GM18868 (cell line): ENCODE measurements at regions not wholly inside any gene's neighbourhood (a gene's known extent, or its start where the extent isn't known, plus 50 kb on each side); places are given as distances from the start of the nearest gene placed in this dataset.

Experiments
- ATAC-seq: cut with Tn5 transposase; IDR thresholded peaks from one replicate; pipeline ENCODE4 v1.9.1; 2021; ENCODE audit warnings: mild to moderate bottlenecking, moderate library complexity; ENCODE audit not compliant: unreplicated experiment

- ATAC-seq: no peak
These were observed 161.6 kb downstream of the C5orf15 start for GRCh38 chr5:133806847-133807246.

GRCh38 chr5:133801955-133802751, 166.3 kb downstream of the C5orf15 start:
- ATAC-seq: no peak

- no peak for ATAC-seq
These were observed 167.0 kb downstream of the C5orf15 start for GRCh38 chr5:133801431-133801830.

- no peak for ATAC-seq
These were observed 168.7 kb downstream of the C5orf15 start for GRCh38 chr5:133799571-133800237.

- no peak for ATAC-seq
These were observed 171.3 kb downstream of the C5orf15 start for GRCh38 chr5:133797167-133797566.

GRCh38 chr5:133796186-133796585, 172.2 kb downstream of the C5orf15 start:
- no peak for ATAC-seq

GRCh38 chr5:133794771-133795415, 173.5 kb downstream of the C5orf15 start:
- ATAC-seq: no peak

GRCh38 chr5:133793756-133794465, 174.5 kb downstream of the C5orf15 start:
- no peak for ATAC-seq

- ATAC-seq: no peak
These were observed 175.8 kb downstream of the C5orf15 start for GRCh38 chr5:133792655-133793054.

- ATAC-seq: no peak
These were observed 176.4 kb downstream of the C5orf15 start for GRCh38 chr5:133792024-133792423.

- ATAC-seq: no peak
These were observed 177.5 kb downstream of the C5orf15 start for GRCh38 chr5:133790898-133791297.

GRCh38 chr5:133789428-133789827, 177.1 kb upstream of the FSTL4 start:
- no peak for ATAC-seq

- ATAC-seq: no peak
These were observed 175.8 kb upstream of the FSTL4 start for GRCh38 chr5:133788121-133788520.

GRCh38 chr5:133786420-133786819, 174.1 kb upstream of the FSTL4 start:
- no peak for ATAC-seq

- ATAC-seq: no peak
These were observed 172.8 kb upstream of the FSTL4 start for GRCh38 chr5:133785182-133785581.

- ATAC-seq: no peak
These were observed 171.1 kb upstream of the FSTL4 start for GRCh38 chr5:133783481-133783880.

- ATAC-seq: no peak
These were observed 170.4 kb upstream of the FSTL4 start for GRCh38 chr5:133782736-133783135.

- ATAC-seq: no peak
These were observed 169.3 kb upstream of the FSTL4 start for GRCh38 chr5:133781436-133782225.

GRCh38 chr5:133780619-133781280, 168.4 kb upstream of the FSTL4 start:
- no peak for ATAC-seq
